ENCODE measurements at regions not wholly inside any gene's neighbourhood (a gene's known extent, or its start where the extent isn't known, plus 50 kb on each side); places are given as distances from the start of the nearest gene placed in this dataset.
"Not testable (repeated sequence)": the region's sequence is repeated elsewhere in the genome, so short reads cannot be mapped to it uniquely, and the experiment has no call there.

DNA sequence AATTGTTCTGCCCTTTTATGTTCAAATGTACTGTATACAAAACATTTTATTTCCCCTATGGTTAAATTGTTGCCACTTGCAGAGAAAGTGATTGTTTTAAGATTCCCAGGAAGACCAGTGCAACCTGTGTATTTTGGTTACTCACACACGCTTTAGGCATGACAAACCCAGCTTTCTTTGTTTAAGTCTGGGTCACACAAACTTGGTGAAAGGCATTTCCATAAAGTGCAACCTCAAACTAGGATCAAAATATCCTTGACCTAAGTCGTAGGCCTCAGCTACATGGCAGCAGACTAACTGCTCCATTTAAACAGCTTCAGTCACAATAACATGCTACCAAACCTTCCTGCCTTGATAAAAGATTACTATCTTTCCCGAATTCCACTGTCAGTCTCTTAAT lies 639.0 kb upstream of the PRR20A start:
- DNase-seq (ENCODE audit: low read depth): no peak

- no peak for DNase-seq (ENCODE audit: low read depth)
These were observed 629.9 kb upstream of the PRR20A start for GRCh38 chr13:56510836-56511235.

- DNase-seq (ENCODE audit: low read depth): not testable (repeated sequence)
These were observed 628.4 kb upstream of the PRR20A start for GRCh38 chr13:56512336-56512735.

DNA sequence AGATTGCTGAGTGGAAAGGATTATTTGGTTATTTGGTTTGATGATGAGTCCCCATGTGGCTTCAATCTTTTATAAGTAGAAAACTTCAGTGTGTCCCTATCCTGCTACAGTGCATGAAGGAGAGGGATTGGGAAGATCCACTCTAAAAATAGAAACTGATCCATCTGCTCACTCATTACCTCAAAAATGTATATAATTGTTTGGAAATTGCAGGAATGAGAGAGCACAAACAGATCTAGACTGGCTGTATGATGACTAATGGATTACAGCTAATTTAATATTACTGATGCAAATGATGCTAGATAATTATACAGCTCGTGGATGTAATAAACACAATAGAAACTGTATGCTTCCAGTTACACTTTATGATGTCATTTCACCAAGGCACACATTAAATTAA lies 625.3 kb upstream of the PRR20A start:
- no peak for DNase-seq (ENCODE audit: low read depth)

DNA sequence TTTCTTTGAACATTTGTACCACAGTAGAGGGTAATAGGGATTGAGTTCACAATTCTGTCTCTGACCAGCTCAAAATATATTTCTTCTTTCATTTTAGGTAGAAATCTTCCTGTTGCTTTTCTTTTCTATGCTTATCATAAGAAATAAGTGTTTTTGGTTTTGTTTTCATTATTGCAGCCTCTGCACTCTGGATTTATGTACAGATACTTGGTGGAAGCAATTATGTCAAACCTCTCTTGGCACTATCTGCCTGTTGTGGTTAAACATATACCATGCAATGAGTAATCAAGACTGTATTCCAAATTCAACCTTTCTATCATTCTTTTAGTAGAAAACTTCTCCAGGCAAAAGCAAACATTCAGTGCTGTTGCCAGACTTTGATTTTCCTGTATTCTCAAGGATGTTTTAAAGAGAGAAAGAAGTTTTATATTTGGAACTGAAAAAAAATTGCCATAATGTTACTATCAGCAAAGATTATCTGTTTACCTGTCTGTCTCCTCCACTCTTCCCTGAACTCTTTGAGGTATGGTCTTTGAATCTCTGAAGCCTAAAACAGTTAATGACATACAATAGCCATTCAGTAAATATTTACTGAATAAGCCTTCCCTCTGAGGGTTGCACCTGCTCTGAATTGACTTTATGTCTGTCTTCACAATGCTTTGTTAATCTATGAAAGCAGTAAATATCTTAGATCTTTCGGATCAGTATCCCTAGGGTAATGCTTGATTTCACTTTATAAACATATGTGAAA lies 612.5 kb upstream of the PRR20A start:
- no peak for DNase-seq (ENCODE audit: low read depth)

DNA sequence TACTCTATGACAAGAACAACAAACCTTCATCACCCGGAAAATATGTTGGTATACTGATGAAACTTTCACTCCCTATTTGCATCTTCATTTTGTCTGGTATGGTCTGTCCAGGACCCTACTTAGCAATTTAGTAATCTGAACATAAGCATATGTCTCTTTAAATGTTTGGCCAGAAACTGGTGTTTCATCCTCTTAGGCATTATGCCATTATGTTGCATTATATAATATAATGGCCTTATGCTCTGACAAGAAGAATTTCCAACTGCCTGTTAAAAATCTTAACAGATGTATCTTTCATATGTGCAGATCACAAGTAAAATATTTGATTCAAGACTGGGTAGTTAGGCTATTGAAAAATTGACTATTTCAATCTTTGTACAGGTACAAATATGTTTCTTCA lies 610.6 kb upstream of the PRR20A start:
- no peak for DNase-seq (ENCODE audit: low read depth)

- DNase-seq (ENCODE audit: low read depth): not testable (repeated sequence)
These were observed 592.8 kb upstream of the PRR20A start for GRCh38 chr13:56547921-56548320.

- DNase-seq (ENCODE audit: low read depth): no peak
These were observed 581.9 kb upstream of the PRR20A start for GRCh38 chr13:56558698-56559320.

DNA sequence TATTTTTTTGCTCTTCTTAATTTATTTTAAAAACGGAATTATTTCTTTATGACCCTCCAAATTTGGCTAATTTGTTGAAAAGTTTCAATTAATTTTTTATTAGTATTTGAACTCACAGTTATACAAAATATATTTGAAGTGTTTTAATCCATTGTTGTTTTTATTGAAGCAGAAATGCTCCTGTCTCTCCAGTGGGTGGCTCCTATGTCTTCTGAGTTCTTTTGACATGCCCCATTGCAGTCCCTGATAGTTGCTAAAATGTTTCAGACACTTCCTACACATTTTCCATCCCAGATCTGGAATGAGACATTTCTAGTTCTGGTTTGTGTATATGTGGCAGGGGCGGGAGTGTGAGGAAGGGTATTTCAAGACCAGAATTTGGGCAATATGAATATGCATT lies 579.4 kb upstream of the PRR20A start:
- no peak for DNase-seq (ENCODE audit: low read depth)

DNA sequence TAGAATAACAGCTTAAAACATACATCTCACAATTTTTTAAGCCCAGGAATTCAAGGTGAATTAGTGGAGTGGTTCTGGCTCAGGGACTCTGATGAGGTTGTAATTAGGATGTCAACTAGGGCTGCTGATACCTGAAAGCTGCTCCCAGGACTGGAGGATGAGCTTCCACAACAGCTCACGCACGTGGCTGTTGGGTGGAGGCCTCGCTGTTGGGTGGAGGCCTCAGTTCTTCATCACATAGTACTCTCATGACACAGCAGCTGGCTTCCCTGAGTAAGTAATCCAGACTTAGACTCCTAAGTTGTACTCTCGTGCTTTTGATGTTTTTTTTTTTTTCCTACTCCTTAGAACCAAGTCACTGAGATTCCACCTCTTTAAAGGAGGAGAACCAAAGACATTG lies 577.1 kb upstream of the PRR20A start:
- DNase-seq (ENCODE audit: low read depth): no peak

DNA sequence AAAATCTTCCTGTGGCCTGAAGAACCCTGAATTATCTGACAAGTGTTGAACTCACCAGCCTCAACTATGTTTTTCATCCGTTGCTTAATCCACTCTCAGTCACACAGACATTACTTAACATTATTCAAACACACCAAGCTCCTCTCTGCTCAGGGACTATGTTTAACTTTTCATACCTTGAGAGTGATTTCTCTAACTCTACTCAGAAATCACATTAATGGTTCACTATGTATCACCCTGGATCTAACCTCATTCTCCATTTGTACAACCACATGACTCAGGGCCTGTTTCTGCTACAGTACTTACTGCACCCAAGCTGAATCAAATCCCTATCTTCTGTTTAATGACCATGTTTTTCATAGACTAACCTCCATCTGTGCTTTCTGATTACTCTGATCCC lies 553.7 kb upstream of the PRR20A start:
- DNase-seq (ENCODE audit: low read depth): no peak

GRCh38 chr13:56615572-56615971 lies 525.1 kb upstream of the PRR20A start:
- no peak for DNase-seq (ENCODE audit: low read depth)

DNA sequence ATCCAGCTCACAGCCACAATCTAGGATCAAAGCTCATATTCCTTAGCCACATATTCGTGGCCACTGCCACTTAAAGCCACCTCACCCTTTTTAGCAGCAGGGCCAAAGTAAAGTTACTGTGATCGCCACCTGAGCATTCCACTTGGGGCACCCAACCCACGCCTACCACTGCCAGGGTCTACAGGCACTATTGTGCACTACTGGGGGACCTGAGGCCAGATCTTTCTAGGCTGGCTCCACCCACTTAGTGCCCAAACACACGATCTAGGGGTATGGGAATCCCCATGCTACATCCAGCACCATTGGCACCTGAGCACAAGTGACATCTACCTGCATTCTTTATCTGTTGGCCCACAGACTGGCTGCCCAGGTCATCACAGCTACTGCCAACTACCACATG lies 517.9 kb upstream of the PRR20A start:
- no peak for DNase-seq (ENCODE audit: low read depth)

DNA sequence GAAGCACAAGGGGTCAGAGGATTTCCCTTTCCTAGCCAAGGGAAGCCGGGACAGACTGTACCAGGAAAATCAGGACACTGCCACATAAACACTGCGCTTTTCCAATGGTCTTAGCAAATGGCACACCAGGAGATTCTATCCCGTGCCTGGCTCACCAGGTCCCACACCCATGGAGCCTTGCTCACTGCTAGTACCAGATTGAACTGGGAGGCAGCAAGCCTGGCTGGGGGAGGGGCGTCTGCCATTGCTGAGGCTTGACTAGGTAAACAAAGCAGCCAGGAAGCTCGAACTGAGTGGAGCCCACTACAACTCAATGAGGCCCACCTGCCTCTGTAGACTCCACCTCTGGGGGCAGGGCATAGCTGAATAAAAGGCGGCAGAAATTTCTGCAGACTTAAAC lies 511.8 kb upstream of the PRR20A start:
- not testable (repeated sequence) for DNase-seq (ENCODE audit: low read depth)

DNA sequence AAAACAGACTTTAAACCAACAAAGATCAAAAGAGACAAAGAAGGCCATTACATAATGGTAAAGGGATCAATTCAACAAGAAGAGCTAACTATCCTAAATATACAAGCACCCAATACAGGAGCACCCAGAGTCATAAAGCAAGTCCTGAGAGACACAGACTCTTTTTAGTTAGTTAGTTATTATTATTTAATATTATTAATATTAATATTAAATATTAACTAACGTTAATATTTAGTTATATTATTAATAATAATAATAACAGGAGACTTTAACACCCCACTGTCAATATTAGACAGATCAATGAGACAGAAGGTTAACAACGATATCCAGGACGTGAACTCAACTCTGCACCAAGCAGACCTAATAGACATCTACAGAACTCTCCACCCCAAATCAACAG lies 509.7 kb upstream of the PRR20A start:
- DNase-seq (ENCODE audit: low read depth): not testable (repeated sequence)

- no peak for DNase-seq (ENCODE audit: low read depth)
These were observed 487.7 kb upstream of the PRR20A start for GRCh38 chr13:56653043-56653442.

DNA sequence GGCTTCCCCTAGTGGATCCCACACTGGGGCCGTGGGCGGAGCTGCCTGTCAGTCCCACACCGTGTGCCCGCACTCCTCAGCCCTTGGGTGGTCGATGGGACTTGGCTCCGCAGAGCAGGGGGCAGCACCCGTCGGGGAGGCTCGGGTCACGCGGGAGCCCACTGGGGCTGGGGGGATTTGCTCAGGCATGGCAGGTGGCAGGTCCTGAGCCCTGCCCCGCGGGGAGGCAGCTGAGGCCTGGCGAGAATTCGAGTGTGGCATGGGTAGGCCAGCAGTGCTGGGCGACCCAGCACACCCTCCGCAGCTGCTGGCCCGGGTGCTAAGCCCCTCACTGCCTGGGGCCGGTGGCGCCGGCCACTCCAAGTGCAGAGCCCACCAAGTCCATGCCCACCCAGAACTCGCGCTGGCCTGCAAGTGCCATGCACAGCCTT lies 481.7 kb upstream of the PRR20A start:
- no peak for DNase-seq (ENCODE audit: low read depth)

- DNase-seq (ENCODE audit: low read depth): no peak
These were observed 470.2 kb upstream of the PRR20A start for GRCh38 chr13:56670563-56670962.

DNA sequence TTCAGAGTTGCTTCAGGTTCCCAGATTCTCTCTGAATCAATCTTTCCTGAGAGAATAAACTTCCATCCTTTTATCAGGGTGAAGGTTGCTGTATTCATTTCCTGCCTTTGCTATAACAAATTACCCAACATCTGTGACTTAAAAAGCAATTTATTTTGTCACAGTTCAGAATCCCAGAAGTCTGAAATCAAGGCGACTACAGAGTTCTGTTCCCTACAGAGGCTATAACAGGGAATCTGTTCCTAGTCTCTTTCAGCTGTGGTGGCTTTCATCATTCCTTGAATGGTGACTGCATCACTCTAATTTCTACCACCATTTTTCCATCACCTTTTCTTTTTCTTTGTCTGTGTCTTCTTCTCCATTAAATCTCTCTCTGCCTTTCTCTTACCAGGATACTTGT lies 459.3 kb upstream of the PRR20A start:
- DNase-seq (ENCODE audit: low read depth): no peak

- no peak for DNase-seq (ENCODE audit: low read depth)
These were observed 453.6 kb upstream of the PRR20A start for GRCh38 chr13:56687131-56687530.

GRCh38 chr13:56697011-56697410 lies 443.7 kb upstream of the PRR20A start:
- no peak for DNase-seq (ENCODE audit: low read depth)

DNA sequence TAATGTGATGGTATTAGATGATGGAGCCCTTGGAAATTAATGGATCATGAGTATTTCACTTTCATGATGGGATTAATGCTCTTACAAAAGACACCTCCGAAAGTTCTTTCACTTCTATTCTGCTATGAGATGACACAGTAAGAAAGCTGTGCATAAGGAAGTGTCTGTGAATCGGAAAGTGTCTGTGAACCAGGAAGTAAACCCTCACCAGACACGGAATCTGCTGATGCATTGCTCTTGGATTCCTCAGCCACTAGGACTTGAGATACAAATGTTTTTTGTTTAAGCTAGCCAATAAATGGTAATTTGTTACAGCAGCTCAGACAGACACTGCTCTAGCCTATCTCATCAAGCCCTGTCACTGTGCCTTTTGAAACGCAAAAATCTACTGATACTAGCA lies 440.4 kb upstream of the PRR20A start:
- DNase-seq (ENCODE audit: low read depth): no peak

DNA sequence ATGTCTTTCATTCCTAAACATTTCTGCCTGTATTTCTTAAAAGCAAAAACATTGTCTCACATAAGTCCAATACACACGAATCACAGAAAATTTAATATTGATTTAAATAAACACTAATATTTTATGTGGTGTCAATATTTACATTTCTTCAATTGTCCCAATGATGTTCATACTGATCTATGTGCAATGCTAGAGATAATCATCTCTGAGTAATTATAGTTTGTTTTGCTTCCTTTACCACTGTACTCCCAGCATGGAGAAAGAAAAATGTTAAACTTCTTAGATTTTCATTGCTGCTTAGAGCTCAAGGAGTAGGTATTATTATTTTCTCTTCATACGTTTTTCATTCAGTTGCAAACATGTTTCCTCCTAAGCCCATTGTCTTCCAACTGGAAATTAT lies 434.2 kb upstream of the PRR20A start:
- DNase-seq (ENCODE audit: low read depth): no peak

GRCh38 chr13:56713656-56714055 lies 427.1 kb upstream of the PRR20A start:
- no peak for DNase-seq (ENCODE audit: low read depth)

Data from ELR (cell line).